ENCODE measurements at regions not wholly inside any gene's neighbourhood (a gene's known extent, or its start where the extent isn't known, plus 50 kb on each side); places are given as distances from the start of the nearest gene placed in this dataset.

DNA sequence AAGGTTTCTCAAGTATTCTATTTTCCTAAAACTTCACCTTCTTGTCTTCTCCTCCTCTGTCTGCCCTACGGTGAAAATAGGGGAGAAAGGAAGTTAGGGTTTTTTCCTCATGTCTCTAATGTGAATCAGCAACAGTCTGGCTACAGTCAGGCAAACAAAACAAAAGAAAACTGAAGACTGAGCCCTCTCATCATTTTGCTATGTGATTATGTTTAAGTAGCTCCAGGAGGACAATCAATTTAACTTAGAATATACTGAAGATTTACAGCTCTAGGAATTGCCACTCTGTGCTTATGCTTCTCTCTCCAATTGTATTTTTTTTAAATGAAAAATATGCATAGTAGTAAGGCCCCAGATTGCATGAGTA lies 316.2 kb downstream of the GPAT3 start:
- no peaks in the 10 kb centered on the region for H3K4me1 ChIP-seq (replicated peaks in 1 of 2)
- no peaks in the 10 kb centered on the region for H3K9me3 ChIP-seq (replicated peaks in 1 of 3)
- TF ChIP-seq, protein P1, sequence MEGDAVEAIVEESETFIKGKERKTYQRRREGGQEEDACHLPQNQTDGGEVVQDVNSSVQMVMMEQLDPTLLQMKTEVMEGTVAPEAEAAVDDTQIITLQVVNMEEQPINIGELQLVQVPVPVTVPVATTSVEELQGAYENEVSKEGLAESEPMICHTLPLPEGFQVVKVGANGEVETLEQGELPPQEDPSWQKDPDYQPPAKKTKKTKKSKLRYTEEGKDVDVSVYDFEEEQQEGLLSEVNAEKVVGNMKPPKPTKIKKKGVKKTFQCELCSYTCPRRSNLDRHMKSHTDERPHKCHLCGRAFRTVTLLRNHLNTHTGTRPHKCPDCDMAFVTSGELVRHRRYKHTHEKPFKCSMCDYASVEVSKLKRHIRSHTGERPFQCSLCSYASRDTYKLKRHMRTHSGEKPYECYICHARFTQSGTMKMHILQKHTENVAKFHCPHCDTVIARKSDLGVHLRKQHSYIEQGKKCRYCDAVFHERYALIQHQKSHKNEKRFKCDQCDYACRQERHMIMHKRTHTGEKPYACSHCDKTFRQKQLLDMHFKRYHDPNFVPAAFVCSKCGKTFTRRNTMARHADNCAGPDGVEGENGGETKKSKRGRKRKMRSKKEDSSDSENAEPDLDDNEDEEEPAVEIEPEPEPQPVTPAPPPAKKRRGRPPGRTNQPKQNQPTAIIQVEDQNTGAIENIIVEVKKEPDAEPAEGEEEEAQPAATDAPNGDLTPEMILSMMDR (IDR thresholded peaks at IDR 0.05), result no peak
- no peak for TF ChIP-seq POLR2A (IDR thresholded peaks at IDR 0.05)
- no peak overlapping the region for H3K27ac ChIP-seq
- no peak for DNase-seq
- intact Hi-C loops (cut with DNase I), result no loop called here
- H3K4me3 ChIP-seq, result no peak overlapping the region
- no peaks in the 10 kb centered on the region for H3K27me3 ChIP-seq
- 55 to 72% (median 69%) methylated on average over 1 of the region's 1 CpG for WGBS, 4 donors
- H3K36me3 ChIP-seq (replicated peaks in 1 of 2), result no peaks in the 10 kb centered on the region

DNA sequence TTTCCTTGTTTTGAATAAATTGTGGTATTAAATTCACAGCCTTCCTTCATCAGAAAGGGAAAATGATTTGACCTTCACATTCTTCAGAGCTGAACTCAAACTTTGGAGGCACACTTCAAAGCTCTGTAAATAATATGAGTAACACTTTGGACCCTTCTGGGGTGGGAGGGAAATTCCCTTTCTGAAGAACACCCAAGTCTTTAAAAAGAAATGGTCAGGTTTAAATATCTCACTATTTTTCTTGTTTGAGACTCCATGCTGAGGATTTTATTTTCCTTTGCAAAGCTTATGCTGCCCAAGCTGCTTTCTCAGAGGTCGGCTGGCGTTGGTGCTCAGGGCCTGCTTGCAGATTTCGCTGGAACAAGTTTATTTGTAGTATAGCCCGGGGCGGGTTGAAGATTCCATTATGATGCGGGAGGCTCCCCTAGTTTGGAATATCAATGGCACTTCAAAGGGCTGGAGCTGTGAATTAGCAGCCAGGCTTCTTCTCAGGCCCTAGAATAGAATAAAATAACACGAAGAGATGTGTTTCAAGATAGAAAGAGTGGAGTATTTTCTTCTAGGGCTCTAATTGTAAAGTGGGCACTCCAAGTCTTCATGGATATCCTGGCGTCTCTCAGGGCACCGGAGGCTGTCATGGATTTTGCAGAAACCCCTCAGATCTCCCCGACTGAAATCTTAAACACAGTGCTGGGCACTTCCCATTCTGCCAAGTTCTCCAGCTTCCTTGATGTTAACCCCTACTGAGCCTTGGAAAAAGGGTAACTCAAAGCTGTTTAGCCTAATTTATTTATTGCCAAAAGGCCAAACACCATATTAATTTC lies 315.6 kb downstream of the GPAT3 start:
- no peak for TF ChIP-seq POLR2A (IDR thresholded peaks at IDR 0.05)
- TF ChIP-seq, protein P1 (IDR thresholded peaks at IDR 0.05), result no peak
- Histone ChIP-seq H3K27me3 (no peaks in the 10 kb centered on the region), H3K36me3 (replicated peaks in 1 of 2) (no peaks in the 10 kb centered on the region), H3K9me3 (replicated peaks in 1 of 3) (no peaks in the 10 kb centered on the region), H3K4me1 (replicated peaks in 1 of 2) (no peaks in the 10 kb centered on the region), H3K27ac (no peak overlapping the region), H3K4me3 (no peak overlapping the region)
- intact Hi-C loops (cut with DNase I), result no loop called here
- peak in 1 of 7 donors; percentile 48 for DNase-seq
- 54 to 63% (median 58%) methylated on average over 10 of the region's 10 CpGs for WGBS, 4 donors

DNA sequence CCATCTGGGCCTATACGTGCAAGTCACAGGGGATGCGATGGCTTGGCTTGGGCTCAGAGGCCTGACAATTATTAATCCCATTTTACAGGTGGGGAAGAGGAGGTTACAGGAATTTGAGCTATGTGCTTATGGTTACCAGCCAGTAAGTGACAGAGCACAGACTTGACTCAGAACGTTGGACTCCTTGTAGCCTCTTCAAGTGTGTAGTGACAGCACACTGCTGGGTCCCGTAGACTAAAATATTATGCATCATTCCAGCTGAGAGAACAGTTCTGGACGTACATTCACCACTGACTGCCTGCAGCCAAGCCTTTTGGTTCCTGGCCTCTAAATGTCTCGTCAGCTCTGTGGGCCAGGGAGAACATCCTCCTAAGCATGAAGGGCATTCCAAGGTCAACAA lies 314.5 kb downstream of the GPAT3 start:
- 75 to 84% (median 77%) methylated on average over 5 to 6 of the region's 6 CpGs for WGBS, 4 donors
- Histone ChIP-seq H3K27me3 (no peaks in the 10 kb centered on the region), H3K9me3 (replicated peaks in 1 of 3) (no peaks in the 10 kb centered on the region), H3K4me3 (no peak overlapping the region), H3K27ac (no peak overlapping the region), H3K4me1 (replicated peaks in 1 of 2) (no peaks in the 10 kb centered on the region), H3K36me3 (replicated peaks in 1 of 2) (no peaks in the 10 kb centered on the region)
- no peak for DNase-seq
- intact Hi-C loops (cut with DNase I), result no loop called here
- TF ChIP-seq POLR2A (IDR thresholded peaks at IDR 0.05), result no peak
- TF ChIP-seq, protein P1 (IDR thresholded peaks at IDR 0.05), result no peak

DNA sequence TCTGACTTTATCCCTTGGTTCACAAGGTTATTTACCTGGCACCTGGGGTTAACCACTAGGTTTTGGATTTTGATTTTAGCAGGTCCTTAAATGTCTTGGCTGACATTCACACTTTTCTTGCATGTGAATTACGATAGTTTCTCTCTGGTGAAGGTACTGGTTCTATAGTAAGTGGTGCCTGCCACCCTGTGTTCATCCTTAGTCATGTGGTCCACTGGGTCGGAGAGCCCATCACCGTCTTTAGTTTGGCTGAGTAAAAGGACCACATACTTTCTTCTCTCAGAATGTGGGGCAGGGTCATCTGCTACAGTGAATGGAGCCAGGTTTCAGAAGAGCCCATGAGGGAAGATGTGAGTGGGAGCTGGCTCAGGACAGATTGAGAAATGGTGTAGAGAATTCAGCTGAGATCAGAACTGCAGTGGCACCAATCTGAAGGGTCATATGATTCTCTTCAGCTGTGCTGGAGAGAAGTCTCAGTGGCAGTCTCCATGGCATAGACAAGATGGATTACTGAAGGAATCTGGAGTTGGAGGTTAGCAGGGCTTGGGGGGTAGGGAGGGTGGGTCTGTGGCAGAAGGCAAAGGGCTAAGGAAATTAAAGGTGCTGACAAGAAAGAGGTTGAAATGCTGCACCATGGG lies 310.4 kb downstream of the GPAT3 start:
- TF ChIP-seq POLR2A (IDR thresholded peaks at IDR 0.05), result no peak
- TF ChIP-seq, protein P1 (IDR thresholded peaks at IDR 0.05), result no peak
- H3K9me3 ChIP-seq (replicated peaks in 1 of 3), result no peaks in the 10 kb centered on the region
- no peaks in the 10 kb centered on the region for H3K27me3 ChIP-seq
- DNase-seq, result no peak
- H3K4me1 ChIP-seq (replicated peaks in 1 of 2), result no peaks in the 10 kb centered on the region
- H3K36me3 ChIP-seq (replicated peaks in 1 of 2), result no peaks in the 10 kb centered on the region
- H3K4me3 ChIP-seq, result no peak overlapping the region
- H3K27ac ChIP-seq, result no peak overlapping the region
- 75 to 86% (median 77%) methylated on average over 3 of the region's 3 CpGs for WGBS, 4 donors
- intact Hi-C loops (cut with DNase I), result no loop called here
